GM12878 (cell line): ENCODE measurements at regions not wholly inside any gene's neighbourhood (a gene's known extent, or its start where the extent isn't known, plus 50 kb on each side); places are given as distances from the start of the nearest gene placed in this dataset.

Experiments
- ATAC-seq: fragments of 200-7000 bp; cut with Tn5 transposase; 3 replicates; pipeline ENCODE4 v1.9.1; 2020; ENCODE audit warnings: mild to moderate bottlenecking, moderate library complexity
- BruUV-seq: library from RNA; stranded (reverse); fragments of 400-500 nt; replicated peaks from 2 replicates; lab custom pipeline; 2021; lab: Mats Ljungman, UMichigan
- CTCF ChIA-PET: fragments of 300-600 bp; sonication (Branson Sonifier 250); formaldehyde crosslinking; extraction: SDS; loops from one replicate; lab custom pipeline; 2021; ENCODE audit warnings: inconsistent platforms; lab: Yijun Ruan, JAX
- POLR2A ChIA-PET: fragments of 350-600 bp; formaldehyde crosslinking; extraction: SDS; loops from one replicate; lab custom pipeline; 2021; ENCODE audit warnings: inconsistent platforms; lab: Charles Lee
- RAD21 ChIA-PET: fragments of 300-600 bp; sonication (Branson Sonifier 250); formaldehyde crosslinking; loops from one replicate; lab custom pipeline; 2023; ENCODE audit warnings: antibody characterized with exemption; ENCODE audit not compliant: unreplicated experiment; lab: Charles Lee
- SMC1A ChIA-PET: fragments of 300-600 bp; sonication (Branson Sonifier 250); formaldehyde crosslinking; loops from one replicate; lab custom pipeline; 2023; ENCODE audit not compliant: unreplicated experiment, uncharacterized antibody; lab: Charles Lee
- DNase-seq: peaks from one replicate; pipeline ENCODE4 v3.0.0-alpha.2; 2011; ENCODE audit warnings: low read depth, low spot score
- FAIRE-seq: peaks from 3 replicates; lab custom pipeline; 2011; peaks lifted over from hg19 to GRCh38; lab: Jason Lieb, UNC
- H2AFZ ChIP-seq: 2 replicates; pipeline ENCODE4 v1.6.0; 2011; ENCODE audit warnings: low read depth, low read length, control low read depth; ENCODE audit not compliant: control insufficient read depth
- H3K27ac ChIP-seq: 2 replicates; pipeline ENCODE4 v1.5.1; 2011; ENCODE audit warnings: control low read depth; ENCODE audit not compliant: control insufficient read depth, insufficient read depth
- H3K27me3 ChIP-seq, 2 experiments: replicated peaks in 1 of 2; 2 replicates each; pipeline versions ENCODE4 v1.6.0 to v1.6.1; 2011; ENCODE audit warnings: low read length in 1 of 2; ENCODE audit not compliant: control insufficient read depth in 2 of 2, insufficient read depth in 2 of 2
- H3K36me3 ChIP-seq, 2 experiments: 2 replicates each; pipeline ENCODE4 v1.5.1; 2011; ENCODE audit warnings: low read length in 1 of 2; ENCODE audit not compliant: control insufficient read depth in 2 of 2, insufficient read depth in 2 of 2
- H3K4me1 ChIP-seq: 2 replicates; pipeline ENCODE4 v1.6.1; 2011; ENCODE audit warnings: mild to moderate bottlenecking, low read length, moderate library complexity, mixed read lengths; ENCODE audit not compliant: control insufficient read depth, insufficient read depth
- H3K4me2 ChIP-seq: 2 replicates; pipeline ENCODE4 v1.6.0; 2011; ENCODE audit warnings: control low read depth; ENCODE audit not compliant: control insufficient read depth, insufficient read depth
- H3K4me3 ChIP-seq: fragments of 200-600 bp; sonication (generic); 2 replicates; pipeline ENCODE4 v1.5.1; 2016
- H3K79me2 ChIP-seq: 2 replicates; pipeline ENCODE4 v1.6.0; 2011; ENCODE audit warnings: low read length; ENCODE audit not compliant: control insufficient read depth, insufficient read depth
- H3K9ac ChIP-seq: 2 replicates; pipeline ENCODE4 v1.8.0; 2011; ENCODE audit warnings: low read length, control low read depth, mixed read lengths; ENCODE audit not compliant: control insufficient read depth, insufficient read depth
- H3K9me3 ChIP-seq: replicated peaks from 3 replicates; pipeline ENCODE4 v1.5.1; 2011; ENCODE audit warnings: mild to moderate bottlenecking, low read length; ENCODE audit not compliant: control insufficient read depth, insufficient read depth
- H4K20me1 ChIP-seq: 2 replicates; pipeline ENCODE4 v1.6.0; 2011; ENCODE audit not compliant: control insufficient read depth, insufficient read depth
- HDAC2 ChIP-seq: fragments of 200-600 bp; sonication (generic); IDR thresholded peaks from 2 replicates; pipeline ENCODE4 v1.6.1; 2017
- HDAC6 ChIP-seq: fragments of 200-600 bp; sonication (generic); IDR thresholded peaks from one replicate; pipeline ENCODE4 v1.8.0; 2017; ENCODE audit warnings: antibody characterized with exemption; ENCODE audit not compliant: unreplicated experiment
- KDM1A ChIP-seq: fragments of 200-600 bp; sonication (generic); IDR thresholded peaks from 2 replicates; pipeline ENCODE4 v1.6.1; 2016; ENCODE audit warnings: borderline replicate concordance
- LARP7 ChIP-seq: fragments of 450-650 bp; IDR thresholded peaks from 2 replicates; pipeline ENCODE4 v1.6.1; 2017; ENCODE audit warnings: mild to moderate bottlenecking
- WGBS: methylation state at CpG from one replicate; pipeline ENCODE4 v1.1.6; 2016; ENCODE audit warnings: low lambda C conversion rate; ENCODE audit not compliant: insufficient replicate concordance, insufficient coverage; ENCODE audit errors: missing lambda C conversion rate; 5-methylcytosine and 5-hydroxymethylcytosine counted together
- in situ Hi-C: fragments of 300-500 bp; cut with MboI; formaldehyde crosslinking; loops from 9 replicates; pipeline ENCODE4 v1.14.3; 2018; ENCODE audit warnings: mixed read lengths
- intact Hi-C: fragments of 100-400 bp; cut with micrococcal nuclease; formaldehyde crosslinking; loops from one replicate; pipeline ENCODE4 v1.14.2; 2022; ENCODE audit not compliant: unreplicated experiment
- TF ChIP-seq, protein P1 (sequence below): fragments of 150-350 bp; IDR thresholded peaks from 2 replicates; pipeline ENCODE4 v1.6.1; 2016; ENCODE audit warnings: low read depth, low read length
- TF ChIP-seq, protein P2 (sequence below): fragments of 450-650 bp; formaldehyde crosslinking; IDR thresholded peaks from 2 replicates; pipeline ENCODE4 v1.4.0; 2022; ENCODE audit warnings: mild to moderate bottlenecking, moderate library complexity

DNA sequence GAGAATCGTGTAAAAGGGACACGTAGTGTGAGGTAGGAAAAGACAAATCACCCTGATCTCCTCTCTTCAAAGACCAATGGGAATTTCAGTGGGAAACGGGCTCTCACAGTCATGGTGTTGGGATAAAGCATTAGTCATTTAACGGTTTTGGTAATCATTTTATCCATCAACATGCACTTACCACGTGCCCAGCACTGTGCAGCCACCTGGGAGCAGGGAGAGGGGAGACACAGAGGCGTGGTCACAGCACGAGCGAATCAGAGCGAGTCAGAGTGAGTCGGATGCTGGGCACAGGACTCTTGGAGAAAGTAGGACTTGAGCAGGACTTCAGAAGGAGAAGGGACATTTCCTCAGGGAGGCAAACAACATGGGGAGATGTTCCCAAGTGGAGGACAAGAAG is 130.8 kb downstream of the MINAR1 start (continued):
- TF ChIP-seq, protein P1, sequence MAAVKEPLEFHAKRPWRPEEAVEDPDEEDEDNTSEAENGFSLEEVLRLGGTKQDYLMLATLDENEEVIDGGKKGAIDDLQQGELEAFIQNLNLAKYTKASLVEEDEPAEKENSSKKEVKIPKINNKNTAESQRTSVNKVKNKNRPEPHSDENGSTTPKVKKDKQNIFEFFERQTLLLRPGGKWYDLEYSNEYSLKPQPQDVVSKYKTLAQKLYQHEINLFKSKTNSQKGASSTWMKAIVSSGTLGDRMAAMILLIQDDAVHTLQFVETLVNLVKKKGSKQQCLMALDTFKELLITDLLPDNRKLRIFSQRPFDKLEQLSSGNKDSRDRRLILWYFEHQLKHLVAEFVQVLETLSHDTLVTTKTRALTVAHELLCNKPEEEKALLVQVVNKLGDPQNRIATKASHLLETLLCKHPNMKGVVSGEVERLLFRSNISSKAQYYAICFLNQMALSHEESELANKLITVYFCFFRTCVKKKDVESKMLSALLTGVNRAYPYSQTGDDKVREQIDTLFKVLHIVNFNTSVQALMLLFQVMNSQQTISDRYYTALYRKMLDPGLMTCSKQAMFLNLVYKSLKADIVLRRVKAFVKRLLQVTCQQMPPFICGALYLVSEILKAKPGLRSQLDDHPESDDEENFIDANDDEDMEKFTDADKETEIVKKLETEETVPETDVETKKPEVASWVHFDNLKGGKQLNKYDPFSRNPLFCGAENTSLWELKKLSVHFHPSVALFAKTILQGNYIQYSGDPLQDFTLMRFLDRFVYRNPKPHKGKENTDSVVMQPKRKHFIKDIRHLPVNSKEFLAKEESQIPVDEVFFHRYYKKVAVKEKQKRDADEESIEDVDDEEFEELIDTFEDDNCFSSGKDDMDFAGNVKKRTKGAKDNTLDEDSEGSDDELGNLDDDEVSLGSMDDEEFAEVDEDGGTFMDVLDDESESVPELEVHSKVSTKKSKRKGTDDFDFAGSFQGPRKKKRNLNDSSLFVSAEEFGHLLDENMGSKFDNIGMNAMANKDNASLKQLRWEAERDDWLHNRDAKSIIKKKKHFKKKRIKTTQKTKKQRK, result no peak
- TF ChIP-seq LARP7 (no peak), HDAC6 (no peak), KDM1A (no peak)
- TF ChIP-seq, protein P2, sequence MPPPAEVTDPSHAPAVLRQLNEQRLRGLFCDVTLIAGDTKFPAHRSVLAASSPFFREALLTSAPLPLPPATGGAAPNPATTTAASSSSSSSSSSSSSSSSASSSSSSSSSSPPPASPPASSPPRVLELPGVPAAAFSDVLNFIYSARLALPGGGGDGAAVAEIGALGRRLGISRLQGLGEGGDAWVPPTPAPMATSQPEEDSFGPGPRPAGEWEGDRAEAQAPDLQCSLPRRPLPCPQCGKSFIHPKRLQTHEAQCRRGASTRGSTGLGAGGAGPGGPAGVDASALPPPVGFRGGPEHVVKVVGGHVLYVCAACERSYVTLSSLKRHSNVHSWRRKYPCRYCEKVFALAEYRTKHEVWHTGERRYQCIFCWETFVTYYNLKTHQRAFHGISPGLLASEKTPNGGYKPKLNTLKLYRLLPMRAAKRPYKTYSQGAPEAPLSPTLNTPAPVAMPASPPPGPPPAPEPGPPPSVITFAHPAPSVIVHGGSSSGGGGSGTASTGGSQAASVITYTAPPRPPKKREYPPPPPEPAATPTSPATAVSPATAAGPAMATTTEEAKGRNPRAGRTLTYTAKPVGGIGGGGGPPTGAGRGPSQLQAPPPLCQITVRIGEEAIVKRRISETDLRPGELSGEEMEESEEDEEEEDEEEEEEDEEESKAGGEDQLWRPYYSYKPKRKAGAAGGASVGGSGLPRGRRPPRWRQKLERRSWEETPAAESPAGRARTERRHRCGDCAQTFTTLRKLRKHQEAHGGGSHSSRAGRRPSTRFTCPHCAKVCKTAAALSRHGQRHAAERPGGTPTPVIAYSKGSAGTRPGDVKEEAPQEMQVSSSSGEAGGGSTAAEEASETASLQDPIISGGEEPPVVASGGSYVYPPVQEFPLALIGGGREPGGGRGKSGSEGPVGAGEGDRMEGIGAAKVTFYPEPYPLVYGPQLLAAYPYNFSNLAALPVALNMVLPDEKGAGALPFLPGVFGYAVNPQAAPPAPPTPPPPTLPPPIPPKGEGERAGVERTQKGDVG, result no peak

DNA sequence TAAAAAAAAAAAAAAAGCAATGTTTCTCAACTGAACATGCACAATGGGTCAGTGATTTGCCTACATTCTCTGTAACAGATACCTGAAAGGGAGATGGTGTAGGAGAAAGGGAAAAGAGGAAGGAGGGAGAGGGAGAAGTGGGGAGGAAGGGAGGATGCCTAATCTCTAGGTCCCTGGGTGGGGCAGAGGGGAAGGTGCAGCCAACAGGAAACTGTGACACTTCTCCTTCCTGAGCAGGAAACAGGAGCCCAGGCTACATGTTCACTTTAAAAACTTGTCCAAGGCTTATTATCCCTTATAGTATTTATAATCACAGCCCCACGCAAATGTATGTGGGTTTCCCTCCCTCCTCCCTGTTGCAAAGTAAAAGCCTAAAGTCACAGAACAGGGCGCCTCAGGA is 137.9 kb downstream of the MINAR1 start:
- no peak for ATAC-seq
- SMC1A ChIA-PET, result interaction anchor here (0.9 kb wide), 1 partner anchor 26 kb away, joined by 3 read pairs; no protein-coding TSS in a partner anchor

More for the DNA sequence above, 137.9 kb downstream of the MINAR1 start:
- Histone ChIP-seq H3K36me3 (no peaks in the 10 kb centered on the region), H4K20me1 (no peaks in the 10 kb centered on the region), H3K4me1 (no peaks in the 10 kb centered on the region), H3K27ac (no peak overlapping the region), H3K9me3 (peaks cover 1% of the 10 kb centered on the region; the same call in 1 of the 3 replicates), H3K9ac (no peak overlapping the region), H3K79me2 (no peaks in the 10 kb centered on the region), H3K27me3 (no peaks in the 10 kb centered on the region; a peak in 2 of 4 replicates), H2AFZ (no peak overlapping the region), H3K4me3 (no peak overlapping the region), H3K4me2 (no peak overlapping the region)
- ChIA-PET POLR2A (no interaction called here), CTCF (no interaction called here), RAD21 (no interaction called here)
- intact Hi-C loops, result no loop called here
- in situ Hi-C loops, result no loop called here
- BruUV-seq, result no TSS peak
- no peak for DNase-seq
- no peak for TF ChIP-seq HDAC2
- WGBS, result 44% methylated on average over 2 of the region's 2 CpGs
- FAIRE-seq, result no peak
